ENCODE measurements at regions not wholly inside any gene's neighbourhood (a gene's known extent, or its start where the extent isn't known, plus 50 kb on each side); places are given as distances from the start of the nearest gene placed in this dataset.
A peak's percentile ranks its signal among the peaks of the same experiment; 100 is the strongest.

GRCh38 chr2:96438589-96438988 is 66.6 kb downstream of the NEURL3 start:
- no peak for DNase-seq (ENCODE audit: low spot score)

GRCh38 chr2:96437512-96437911 is 67.6 kb downstream of the NEURL3 start:
- no peak for DNase-seq (ENCODE audit: low spot score)

- DNase-seq (ENCODE audit: low spot score): no peak
Observed at GRCh38 chr2:96436961-96437360, 68.2 kb downstream of the NEURL3 start.

- no peak for DNase-seq (ENCODE audit: low spot score)
Observed at GRCh38 chr2:96436416-96436815, 68.7 kb downstream of the NEURL3 start.

GRCh38 chr2:96431319-96431718 is 73.8 kb downstream of the NEURL3 start:
- no peak for DNase-seq (ENCODE audit: low spot score)

GRCh38 chr2:96430394-96430988 is 74.7 kb downstream of the NEURL3 start:
- DNase-seq (ENCODE audit: low spot score): no peak

GRCh38 chr2:96427917-96428316 is 77.2 kb downstream of the NEURL3 start:
- DNase-seq (ENCODE audit: low spot score): peak; percentile 97

- no peak for DNase-seq (ENCODE audit: low spot score)
Observed at GRCh38 chr2:96427169-96427568, 78.0 kb downstream of the NEURL3 start.

- no peak for DNase-seq (ENCODE audit: low spot score)
Observed at GRCh38 chr2:96423828-96424227, 81.3 kb downstream of the NEURL3 start.
